Activated B cell treated with CpG ODN at 0.5 μM for 24 hours (primary cell): ENCODE measurements at regions not wholly inside any gene's neighbourhood (a gene's known extent, or its start where the extent isn't known, plus 50 kb on each side); places are given as distances from the start of the nearest gene placed in this dataset.

Source experiments
- ATAC-seq: fragments of 200-7000 bp; cut with Tn5 transposase; one replicate; pipeline ENCODE4 v1.10.0; 2021; ENCODE audit warnings: low read depth, mild to moderate bottlenecking, moderate library complexity
- CTCF ChIA-PET: fragments of 350-600 bp; sonication (Branson Sonifier 250); formaldehyde crosslinking; loops from one replicate; lab custom pipeline; 2021; ENCODE audit warnings: antibody characterized with exemption; lab: Charles Lee
- POLR2A ChIA-PET: fragments of 350-600 bp; sonication (Branson Sonifier 250); formaldehyde crosslinking; loops from one replicate; lab custom pipeline; 2021; ENCODE audit warnings: antibody characterized with exemption; lab: Charles Lee
- DNase-seq: peaks from one replicate; pipeline ENCODE4 v3.0.0; 2022
- H3K27ac Mint-ChIP-seq: one replicate; pipeline ENCODE4 v1.8.0; 2020; ENCODE audit warnings: mixed read lengths
- H3K27me3 Mint-ChIP-seq: one replicate; pipeline ENCODE4 v1.8.0; 2021; ENCODE audit warnings: mixed read lengths
- H3K36me3 Mint-ChIP-seq: one replicate; pipeline ENCODE4 v1.8.0; 2021; ENCODE audit warnings: low read depth, mixed read lengths
- H3K4me1 Mint-ChIP-seq: one replicate; pipeline ENCODE4 v1.8.0; 2021; ENCODE audit warnings: mixed read lengths
- H3K4me3 Mint-ChIP-seq: one replicate; pipeline ENCODE4 v1.8.0; 2020; ENCODE audit warnings: mild to moderate bottlenecking, mixed read lengths
- H3K9me3 Mint-ChIP-seq: one replicate; pipeline ENCODE4 v1.8.0; 2020; ENCODE audit warnings: mixed read lengths
- CTCF ChIP-seq: fragments of 200-600 bp; IDR thresholded peaks from one replicate; pipeline ENCODE4 v1.8.0; 2022; ENCODE audit warnings: antibody characterized with exemption, mild to moderate bottlenecking
- intact Hi-C: fragments of 100-400 bp; cut with micrococcal nuclease; formaldehyde crosslinking; loops from one replicate; pipeline ENCODE4 v1.15.1; 2024

GRCh38 chr11:64445651-64446050 is 86.7 kb downstream of the RPS6KA4 start:
- Mint-ChIP-seq H3K4me1 (peaks cover 52% of the 10 kb centered on the region), H3K27me3 (no peaks in the 10 kb centered on the region), H3K4me3 (no peak overlapping the region), H3K9me3 (no peaks in the 10 kb centered on the region), H3K27ac (no peak overlapping the region), H3K36me3 (no peaks in the 10 kb centered on the region)
- CTCF ChIA-PET = interaction anchor here (1.1 to 1.2 kb wide), 2 partner anchors 23 to 1601 kb away, joined by 3 read pairs; no protein-coding TSS in a partner anchor
- DNase-seq (no peak), ATAC-seq (no peak)
- TF ChIP-seq CTCF = no peak
- intact Hi-C loops = loop anchor here (5.0 kb wide), 1 partner anchor 88 kb away; the partner anchor contains the start of gene RPS6KA4
- POLR2A ChIA-PET = no interaction called here

- peaks cover 2% of the 10 kb centered on the region for H3K27me3 Mint-ChIP-seq
- peaks cover 40% of the 10 kb centered on the region for H3K4me1 Mint-ChIP-seq
- POLR2A ChIA-PET = interaction anchor here (1.1 to 2.7 kb wide), 4 partner anchors 9 to 176 kb away, joined by 3 to 13 read pairs (median 3); partner anchors contain the start of genes PRDX5 and TRMT112
- no peak for TF ChIP-seq CTCF
- no peaks in the 10 kb centered on the region for H3K36me3 Mint-ChIP-seq
- peak overlapping the region; percentile 87 for H3K4me3 Mint-ChIP-seq
- DNase-seq (peak; percentile 27), ATAC-seq (peak; percentile 72)
- peak overlapping the region; percentile 73 for H3K27ac Mint-ChIP-seq
- no peaks in the 10 kb centered on the region for H3K9me3 Mint-ChIP-seq
- CTCF ChIA-PET = interaction anchor here (1.0 to 3.4 kb wide), 8 partner anchors 9 to 203 kb away, joined by 3 to 39 read pairs (median 5); partner anchors contain the start of genes PRDX5 and TRMT112
- intact Hi-C loops = loop anchor here (1.0 to 5.0 kb wide), 6 partner anchors 91 to 397 kb away; partner anchors contain the start of genes CDC42BPG, NRXN2, RPS6KA4 and TRMT112
Observed at GRCh38 chr11:64447831-64448598, 89.1 kb downstream of the RPS6KA4 start.

DNA sequence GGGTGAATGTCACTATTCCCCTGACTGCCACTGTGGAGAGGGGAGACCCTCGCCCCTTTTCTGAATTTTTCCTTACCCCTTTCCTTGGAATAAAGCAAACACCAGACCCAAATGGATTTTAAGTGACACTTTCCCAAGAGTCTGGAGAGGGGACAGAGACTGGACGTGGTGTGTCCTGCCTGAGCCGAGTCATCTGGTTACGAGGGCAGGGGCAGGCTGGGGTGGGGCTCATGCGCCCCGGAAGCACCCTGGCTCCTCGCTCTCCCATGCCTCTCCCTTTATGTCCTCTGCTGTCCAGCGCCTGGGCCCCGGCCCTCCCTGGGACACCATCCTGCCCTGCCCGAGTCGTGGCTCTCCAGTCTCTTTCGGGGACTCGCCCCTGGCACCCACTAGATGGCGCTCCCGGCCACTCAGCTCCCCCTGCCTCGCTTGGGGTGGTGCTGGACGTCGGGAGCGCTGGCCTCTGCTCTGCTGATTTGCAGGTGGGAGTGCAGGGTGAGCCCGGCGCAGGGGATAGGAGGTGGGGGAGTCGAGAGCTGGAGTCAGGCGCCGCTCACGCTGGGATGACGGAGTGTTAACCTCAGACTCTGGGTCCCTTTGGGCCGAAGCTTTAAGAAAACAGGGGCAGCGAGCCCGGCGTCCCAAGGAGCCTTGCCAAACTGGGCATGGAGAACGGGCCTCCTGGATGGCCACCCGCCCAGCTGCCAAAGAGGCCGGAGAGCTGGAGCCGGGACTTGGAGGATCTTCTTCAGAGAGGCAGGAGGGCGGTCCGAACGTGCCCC is 89.8 kb downstream of the RPS6KA4 start:
- peaks cover 35% of the 10 kb centered on the region for H3K4me1 Mint-ChIP-seq
- peaks cover 2% of the 10 kb centered on the region for H3K27me3 Mint-ChIP-seq
- H3K36me3 Mint-ChIP-seq = no peaks in the 10 kb centered on the region
- intact Hi-C loops = loop anchor here (1.0 to 5.0 kb wide), 6 partner anchors 91 to 396 kb away; partner anchors contain the start of genes CDC42BPG, NRXN2, RPS6KA4 and TRMT112
- ATAC-seq (peak; percentile 59), DNase-seq (peak; percentile 71)
- no peak for TF ChIP-seq CTCF
- H3K4me3 Mint-ChIP-seq = peak overlapping the region; percentile 87
- no peaks in the 10 kb centered on the region for H3K9me3 Mint-ChIP-seq
- POLR2A ChIA-PET = interaction anchor here (0.5 to 2.7 kb wide), 6 partner anchors 10 to 1626 kb away, joined by 3 to 13 read pairs (median 3); partner anchors contain the start of genes PRDX5 and TRMT112
- H3K27ac Mint-ChIP-seq = peak overlapping the region; percentile 73
- CTCF ChIA-PET = interaction anchor here (0.8 to 3.4 kb wide), 25 partner anchors 9 to 322 kb away, joined by 3 to 39 read pairs (median 3); partner anchors contain the start of genes FERMT3, PRDX5 and TRMT112

- Mint-ChIP-seq H3K27ac (peak overlapping the region; percentile 56), H3K27me3 (peaks cover 2% of the 10 kb centered on the region)
- CTCF ChIA-PET = interaction anchor here (0.8 to 3.4 kb wide), 26 partner anchors 10 to 686 kb away, joined by 3 to 39 read pairs (median 3); partner anchors contain the start of genes FERMT3, PRDX5 and TRMT112
Observed at GRCh38 chr11:64449381-64450167, 90.6 kb downstream of the RPS6KA4 start.

More at GRCh38 chr11:64449381-64450167, 90.6 kb downstream of the RPS6KA4 start:
- DNase-seq (peak; percentile 60), ATAC-seq (peak; percentile 83)
- Mint-ChIP-seq H3K9me3 (no peaks in the 10 kb centered on the region), H3K4me3 (peak overlapping the region; percentile 87), H3K36me3 (no peaks in the 10 kb centered on the region), H3K4me1 (peaks cover 35% of the 10 kb centered on the region)
- intact Hi-C loops = loop anchor here (2.0 to 5.0 kb wide), 5 partner anchors 92 to 395 kb away; partner anchors contain the start of genes CDC42BPG, NRXN2 and RPS6KA4
- no peak for TF ChIP-seq CTCF
- POLR2A ChIA-PET = interaction anchor here (0.5 to 2.7 kb wide), 5 partner anchors 11 to 1625 kb away, joined by 3 to 13 read pairs (median 3); partner anchors contain the start of genes PRDX5 and TRMT112
